Testis (tissue), 2 donors: ENCODE measurements at regions not wholly inside any gene's neighbourhood (a gene's known extent, or its start where the extent isn't known, plus 50 kb on each side); places are given as distances from the start of the nearest gene placed in this dataset.

ENCODE experiments used
- CTCF ChIP-seq, 3 experiments: fragments of 450-650 bp in 2 of 3; fragments of 200-600 bp in 1 of 3; sonication (generic) in 1 of 3; IDR thresholded peaks; one replicate each; pipeline ENCODE4 v1.5.1; 2016 to 2019; ENCODE audit warnings: antibody characterized with exemption in 3 of 3, mild to moderate bottlenecking in 2 of 3, moderate library complexity in 1 of 3
- POLR2A ChIP-seq: fragments of 450-650 bp; IDR thresholded peaks from one replicate; pipeline ENCODE4 v1.6.1; 2017; ENCODE audit warnings: antibody characterized with exemption, mild to moderate bottlenecking, moderate library complexity

- TF ChIP-seq CTCF (IDR thresholded peaks at IDR 0.05) (no peak), POLR2A (no peak)
Measured at GRCh38 chr9:118883411-118883810, 485.8 kb downstream of the BRINP1 start.
